ENCODE measurements at regions not wholly inside any gene's neighbourhood (a gene's known extent, or its start where the extent isn't known, plus 50 kb on each side); places are given as distances from the start of the nearest gene placed in this dataset.

DNA sequence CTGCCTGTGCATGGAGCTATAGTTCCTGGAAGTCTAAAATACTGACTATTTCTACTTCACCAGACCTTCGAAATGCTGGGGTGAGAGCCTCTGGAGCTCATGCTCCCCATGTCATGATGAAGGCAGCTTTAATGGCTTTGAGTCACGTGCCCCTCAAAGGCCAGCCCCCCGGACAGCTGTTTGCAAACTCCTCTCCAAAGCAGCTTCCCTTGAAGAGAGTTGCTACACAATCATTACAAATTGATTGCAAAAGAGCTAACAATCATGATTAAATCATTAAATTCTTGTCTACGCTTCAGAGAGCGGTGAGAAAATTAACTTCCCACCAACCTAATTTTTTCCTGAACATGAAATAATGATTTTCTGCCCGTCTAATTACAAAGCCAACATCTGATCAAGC lies 134.8 kb upstream of the IRX6 start:
- Histone ChIP-seq H3K79me2 (ENCODE audit: insufficient read depth) (no peaks in the 10 kb centered on the region), H3K27ac (ENCODE audit: low read depth in 2 of 2, low read length in 1 of 2) (no peak overlapping the region), H3K9me2 (no peaks in the 10 kb centered on the region), H3K27me3 (ENCODE audit: insufficient read depth) (no peaks in the 10 kb centered on the region), H3K4me1 (ENCODE audit: control insufficient read depth in 1 of 2, insufficient read depth in 2 of 2, low read depth in 1 of 2, low read length in 1 of 2) (peaks cover 0 to 9% of the 10 kb centered on the region in 2 experiments; a peak in 2 of 4 replicates), H3K36me3 (replicated peaks in 1 of 2; ENCODE audit: control insufficient read depth in 1 of 2, insufficient read depth in 2 of 2, low read length in 1 of 2) (no peaks in the 10 kb centered on the region), H3K4me2 (no peak overlapping the region), H3K9ac (no peak overlapping the region), H4K20me1 (ENCODE audit: insufficient read depth) (no peaks in the 10 kb centered on the region), H3K9me3 (no peaks in the 10 kb centered on the region), H3F3A (replicated peaks; ENCODE audit: insufficient read depth) (no peaks in the 10 kb centered on the region), H2AFZ (ENCODE audit: low read depth) (no peak overlapping the region), H3K4me3 (ENCODE audit: low read depth in 2 of 2, low read length in 1 of 2) (no peak overlapping the region)
- ChIA-PET CTCF (interaction anchor here (1.0 kb wide), 1 partner anchor 11 kb away, joined by 3 read pairs; no protein-coding TSS in a partner anchor), POLR2A (no interaction called here)
- TF ChIP-seq GABPA (IDR thresholded peaks at IDR 0.05; ENCODE audit: low read depth), result no peak
- TF ChIP-seq JUND (IDR thresholded peaks at IDR 0.05), result no peak
- TF ChIP-seq, protein P1, sequence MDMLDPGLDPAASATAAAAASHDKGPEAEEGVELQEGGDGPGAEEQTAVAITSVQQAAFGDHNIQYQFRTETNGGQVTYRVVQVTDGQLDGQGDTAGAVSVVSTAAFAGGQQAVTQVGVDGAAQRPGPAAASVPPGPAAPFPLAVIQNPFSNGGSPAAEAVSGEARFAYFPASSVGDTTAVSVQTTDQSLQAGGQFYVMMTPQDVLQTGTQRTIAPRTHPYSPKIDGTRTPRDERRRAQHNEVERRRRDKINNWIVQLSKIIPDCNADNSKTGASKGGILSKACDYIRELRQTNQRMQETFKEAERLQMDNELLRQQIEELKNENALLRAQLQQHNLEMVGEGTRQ (IDR thresholded peaks at IDR 0.05; ENCODE audit: borderline replicate concordance, low read depth, low read length), result no peak
- no peak for TF ChIP-seq SMC3 (IDR thresholded peaks at IDR 0.05; ENCODE audit: low read depth, low read length)
- no peak for TF ChIP-seq EP300 (IDR thresholded peaks at IDR 0.05; ENCODE audit: borderline replicate concordance in 1 of 2, low read depth in 1 of 2, low read length in 1 of 2)
- TF ChIP-seq FOXM1 (IDR thresholded peaks at IDR 0.05; ENCODE audit: low read depth), result no peak
- TF ChIP-seq EZH2phosphoT487 (IDR thresholded peaks at IDR 0.05; ENCODE audit: borderline replicate concordance, low read depth), result no peak
- TF ChIP-seq FOSL2 (IDR thresholded peaks at IDR 0.05; ENCODE audit: borderline replicate concordance, low read depth), result no peak
- TF ChIP-seq RCOR1 (IDR thresholded peaks at IDR 0.05; ENCODE audit: low read length), result no peak
- TF ChIP-seq TAF1 (IDR thresholded peaks at IDR 0.05; ENCODE audit: borderline replicate concordance, low read depth, low read length), result no peak
- DNase-seq, result no peak
- 24% methylated on average over 6 of the region's 6 CpGs for WGBS (ENCODE audit: low lambda C conversion rate)

DNA sequence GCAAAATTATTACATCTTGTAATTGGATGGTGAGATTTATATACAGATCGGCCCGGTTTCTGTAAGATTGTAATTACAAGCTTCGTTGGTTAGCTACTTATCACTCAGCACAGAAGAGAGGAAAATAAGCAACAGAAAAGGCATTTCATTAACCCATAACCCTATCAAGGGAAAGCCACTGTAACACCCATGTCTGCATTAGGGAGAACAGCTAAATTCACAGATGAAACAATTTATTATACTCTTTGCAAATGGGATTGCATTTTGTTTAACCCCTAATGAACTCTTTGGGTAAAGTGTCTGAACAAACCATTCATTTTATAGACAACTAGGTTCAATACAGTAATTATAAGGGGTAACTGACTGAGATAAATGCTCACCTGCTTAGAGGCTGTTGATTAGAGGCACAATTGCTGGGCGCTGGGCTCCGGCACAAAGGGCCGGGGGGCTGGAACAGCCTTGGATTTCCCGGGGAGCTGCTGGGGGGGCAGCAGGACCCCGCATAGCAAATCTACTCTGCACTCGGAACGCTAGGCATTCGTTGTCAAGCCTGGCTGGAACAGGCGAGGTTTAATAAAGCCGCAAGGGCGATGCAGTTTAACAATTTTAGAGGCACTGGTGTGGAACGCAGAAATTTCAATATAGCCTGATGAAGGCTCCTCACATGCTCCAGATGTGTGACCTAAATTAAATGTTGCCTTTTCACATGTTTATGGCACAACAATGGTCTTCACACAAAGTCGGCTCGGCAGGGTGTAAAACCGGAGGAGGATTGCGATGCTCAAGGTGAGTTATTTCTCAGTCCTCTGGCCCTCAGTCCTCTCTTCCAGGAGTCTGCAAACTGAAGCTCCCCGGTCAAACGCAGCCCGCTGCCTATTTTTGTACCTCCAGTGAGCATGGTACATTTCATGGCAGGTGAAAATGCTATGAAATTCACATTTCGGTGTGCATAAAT lies 134.0 kb upstream of the IRX6 start:
- ChIA-PET POLR2A (no interaction called here), CTCF (no interaction called here)
- Histone ChIP-seq H3K4me3 (ENCODE audit: low read depth in 2 of 2, low read length in 1 of 2) (no peak overlapping the region), H3K79me2 (ENCODE audit: insufficient read depth) (no peaks in the 10 kb centered on the region), H3K36me3 (replicated peaks in 1 of 2; ENCODE audit: control insufficient read depth in 1 of 2, insufficient read depth in 2 of 2, low read length in 1 of 2) (no peaks in the 10 kb centered on the region), H3K9me3 (no peaks in the 10 kb centered on the region), H3K27ac (ENCODE audit: low read depth in 2 of 2, low read length in 1 of 2) (no peak overlapping the region), H3K4me2 (no peak overlapping the region), H2AFZ (ENCODE audit: low read depth) (no peak overlapping the region), H3K9ac (no peak overlapping the region), H3K4me1 (ENCODE audit: control insufficient read depth in 1 of 2, insufficient read depth in 2 of 2, low read depth in 1 of 2, low read length in 1 of 2) (peaks cover 0 to 1% of the 10 kb centered on the region in 2 experiments; a peak in 1 of 4 replicates), H3K9me2 (no peaks in the 10 kb centered on the region), H3K27me3 (ENCODE audit: insufficient read depth) (no peaks in the 10 kb centered on the region), H3F3A (replicated peaks; ENCODE audit: insufficient read depth) (no peaks in the 10 kb centered on the region), H4K20me1 (ENCODE audit: insufficient read depth) (no peaks in the 10 kb centered on the region)
- DNase-seq, result no peak
- 61% methylated on average over 23 of the region's 23 CpGs for WGBS (ENCODE audit: low lambda C conversion rate)
- TF ChIP-seq MEF2A (IDR thresholded peaks at IDR 0.05; ENCODE audit: borderline replicate concordance, low read depth) (no peak), YY1 (IDR thresholded peaks at IDR 0.05; ENCODE audit: low read depth) (no peak), RAD21 (IDR thresholded peaks at IDR 0.05; ENCODE audit: low read length) (no peak), SMC3 (IDR thresholded peaks at IDR 0.05; ENCODE audit: low read depth, low read length) (no peak), POLR2AphosphoS5 (IDR thresholded peaks at IDR 0.05; ENCODE audit: low read depth, low read length) (no peak), SIN3A (IDR thresholded peaks at IDR 0.05; ENCODE audit: borderline replicate concordance, low read depth, low read length) (no peak), CHD2 (IDR thresholded peaks at IDR 0.05; ENCODE audit: low read length, partially characterized antibody) (no peak), MXI1 (IDR thresholded peaks at IDR 0.05; ENCODE audit: low read depth, low read length) (no peak), TEAD4 (IDR thresholded peaks at IDR 0.05; ENCODE audit: borderline replicate concordance, insufficient read depth) (no peak), EP300 (IDR thresholded peaks at IDR 0.05; ENCODE audit: borderline replicate concordance in 1 of 2, low read depth in 1 of 2, low read length in 1 of 2) (no peak), FOSL2 (IDR thresholded peaks at IDR 0.05; ENCODE audit: borderline replicate concordance, low read depth) (no peak)
- TF ChIP-seq, protein P2, sequence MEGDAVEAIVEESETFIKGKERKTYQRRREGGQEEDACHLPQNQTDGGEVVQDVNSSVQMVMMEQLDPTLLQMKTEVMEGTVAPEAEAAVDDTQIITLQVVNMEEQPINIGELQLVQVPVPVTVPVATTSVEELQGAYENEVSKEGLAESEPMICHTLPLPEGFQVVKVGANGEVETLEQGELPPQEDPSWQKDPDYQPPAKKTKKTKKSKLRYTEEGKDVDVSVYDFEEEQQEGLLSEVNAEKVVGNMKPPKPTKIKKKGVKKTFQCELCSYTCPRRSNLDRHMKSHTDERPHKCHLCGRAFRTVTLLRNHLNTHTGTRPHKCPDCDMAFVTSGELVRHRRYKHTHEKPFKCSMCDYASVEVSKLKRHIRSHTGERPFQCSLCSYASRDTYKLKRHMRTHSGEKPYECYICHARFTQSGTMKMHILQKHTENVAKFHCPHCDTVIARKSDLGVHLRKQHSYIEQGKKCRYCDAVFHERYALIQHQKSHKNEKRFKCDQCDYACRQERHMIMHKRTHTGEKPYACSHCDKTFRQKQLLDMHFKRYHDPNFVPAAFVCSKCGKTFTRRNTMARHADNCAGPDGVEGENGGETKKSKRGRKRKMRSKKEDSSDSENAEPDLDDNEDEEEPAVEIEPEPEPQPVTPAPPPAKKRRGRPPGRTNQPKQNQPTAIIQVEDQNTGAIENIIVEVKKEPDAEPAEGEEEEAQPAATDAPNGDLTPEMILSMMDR (IDR thresholded peaks at IDR 0.05), result no peak
- TF ChIP-seq, protein P1 (IDR thresholded peaks at IDR 0.05; ENCODE audit: borderline replicate concordance, low read depth, low read length), result no peak
- TF ChIP-seq, protein P3, sequence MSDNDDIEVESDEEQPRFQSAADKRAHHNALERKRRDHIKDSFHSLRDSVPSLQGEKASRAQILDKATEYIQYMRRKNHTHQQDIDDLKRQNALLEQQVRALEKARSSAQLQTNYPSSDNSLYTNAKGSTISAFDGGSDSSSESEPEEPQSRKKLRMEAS (IDR thresholded peaks at IDR 0.05; ENCODE audit: low read depth), result no peak
- TF ChIP-seq, protein P4, sequence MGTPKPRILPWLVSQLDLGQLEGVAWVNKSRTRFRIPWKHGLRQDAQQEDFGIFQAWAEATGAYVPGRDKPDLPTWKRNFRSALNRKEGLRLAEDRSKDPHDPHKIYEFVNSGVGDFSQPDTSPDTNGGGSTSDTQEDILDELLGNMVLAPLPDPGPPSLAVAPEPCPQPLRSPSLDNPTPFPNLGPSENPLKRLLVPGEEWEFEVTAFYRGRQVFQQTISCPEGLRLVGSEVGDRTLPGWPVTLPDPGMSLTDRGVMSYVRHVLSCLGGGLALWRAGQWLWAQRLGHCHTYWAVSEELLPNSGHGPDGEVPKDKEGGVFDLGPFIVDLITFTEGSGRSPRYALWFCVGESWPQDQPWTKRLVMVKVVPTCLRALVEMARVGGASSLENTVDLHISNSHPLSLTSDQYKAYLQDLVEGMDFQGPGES (IDR thresholded peaks at IDR 0.05; ENCODE audit: low read depth, low read length), result no peak

Measured in SK-N-SH (cell line).